Ovary (tissue), 7 donors: ENCODE measurements at regions not wholly inside any gene's neighbourhood (a gene's known extent, or its start where the extent isn't known, plus 50 kb on each side); places are given as distances from the start of the nearest gene placed in this dataset.
"Not testable (repeated sequence)": the region's sequence is repeated elsewhere in the genome, so short reads cannot be mapped to it uniquely, and the experiment has no call there.

Source experiments
- DNase-seq, 5 donors: peaks; one replicate each; pipeline ENCODE4 v3.0.0-alpha.2; 2019 to 2020
- H3K27ac ChIP-seq, 2 donors: fragments of 200-600 bp; one replicate each; pipeline versions ENCODE4 v1.5.1 to v1.8.0; 2019 to 2022
- H3K27me3 ChIP-seq: fragments of 200-600 bp; one replicate; pipeline ENCODE4 v1.8.0; 2022
- H3K36me3 ChIP-seq: fragments of 200-600 bp; sonication (generic); one replicate; pipeline ENCODE4 v1.5.1; 2019
- H3K4me1 ChIP-seq: one replicate; pipeline ENCODE4 v1.8.1; 2013; ENCODE audit warnings: mild to moderate bottlenecking, moderate library complexity; ENCODE audit not compliant: insufficient read depth
- H3K4me3 ChIP-seq: fragments of 200-600 bp; sonication (generic); one replicate; pipeline ENCODE4 v1.5.1; 2017
- H3K9me3 ChIP-seq, 2 donors: fragments of 200-600 bp in 1 of 2; sonication (generic) in 1 of 2; one replicate each; pipeline versions ENCODE4 v1.5.1 to v1.8.1; 2013 to 2019; ENCODE audit warnings: mild to moderate bottlenecking in 1 of 2, moderate library complexity in 1 of 2
- CTCF ChIP-seq, 3 donors: fragments of 450-650 bp in 2 of 3; fragments of 200-600 bp in 1 of 3; IDR thresholded peaks; one replicate each; pipeline versions ENCODE4 v1.5.1 to v1.8.0; 2016 to 2022; ENCODE audit warnings: antibody characterized with exemption in 3 of 3, mild to moderate bottlenecking in 1 of 3
- EP300 ChIP-seq: sonication (generic); formaldehyde crosslinking; IDR thresholded peaks from one replicate; pipeline ENCODE4 v1.6.1; 2017; ENCODE audit warnings: antibody characterized with exemption
- POLR2A ChIP-seq: fragments of 450-650 bp; IDR thresholded peaks from one replicate; pipeline ENCODE4 v1.6.1; 2017; ENCODE audit warnings: antibody characterized with exemption, mild to moderate bottlenecking, moderate library complexity
- whole genome bisulfite sequencing, 3 donors: extraction: QIAGEN DNeasy Blood & Tissue Kit in 1 of 3; methylation state at CpG; one replicate each; pipeline versions ENCODE4 v1.1.5 to v1.1.7; 2013 to 2017; 5-methylcytosine and 5-hydroxymethylcytosine counted together
- intact Hi-C, 4 donors: fragments of 100-400 bp; cut with DNase I; formaldehyde crosslinking; loops; one replicate each; pipeline versions ENCODE4 v1.11.0 to v1.15.1; 2022 to 2023
- donor health status: DM: no; HTN: no; CAD: no; lungs with moderate emphysema.
- donor health status: DM: no; HTN: no; CAD: no.
- donor health status: Bipolar disorder and iron deficiency.
- donor health status: DM: no; HTN: no; CAD: no.
- donor health status: DM: yes; HTN: yes; CAD: no.

GRCh38 chr4:141469392-141469791 is 167.0 kb upstream of the IL15 start:
- Histone ChIP-seq H3K4me1 (no peaks in the 10 kb centered on the region), H3K9me3 (no peaks in the 10 kb centered on the region), H3K27ac (no peak overlapping the region), H3K27me3 (no peaks in the 10 kb centered on the region), H3K36me3 (no peaks in the 10 kb centered on the region), H3K4me3 (no peak overlapping the region)
- intact Hi-C loops = no loop called here
- TF ChIP-seq CTCF (IDR thresholded peaks at IDR 0.05) (no peak), POLR2A (no peak), EP300 (no peak)
- DNase-seq = no peak
- 63 to 75% (median 72%) methylated on average over 1 of the region's 1 CpG for WGBS, 3 donors

- TF ChIP-seq POLR2A = no peak
- no peak for TF ChIP-seq CTCF (IDR thresholded peaks at IDR 0.05)
- TF ChIP-seq EP300 = no peak
- no peaks in the 10 kb centered on the region for H3K9me3 ChIP-seq
- no peaks in the 10 kb centered on the region for H3K27me3 ChIP-seq
- no peaks in the 10 kb centered on the region for H3K4me1 ChIP-seq
- H3K27ac ChIP-seq = no peak overlapping the region
- no peak overlapping the region for H3K4me3 ChIP-seq
- no peaks in the 10 kb centered on the region for H3K36me3 ChIP-seq
- no peak for DNase-seq
- intact Hi-C loops = no loop called here
Measured at GRCh38 chr4:141473026-141473540, 163.3 kb upstream of the IL15 start.

GRCh38 chr4:141473952-141474351 is 162.4 kb upstream of the IL15 start:
- no peak for DNase-seq
- Histone ChIP-seq H3K27ac (no peak overlapping the region), H3K36me3 (no peaks in the 10 kb centered on the region), H3K4me3 (no peak overlapping the region), H3K4me1 (no peaks in the 10 kb centered on the region), H3K27me3 (no peaks in the 10 kb centered on the region), H3K9me3 (no peaks in the 10 kb centered on the region)
- intact Hi-C loops = no loop called here
- TF ChIP-seq CTCF (IDR thresholded peaks at IDR 0.05) = no peak
- no peak for TF ChIP-seq EP300

GRCh38 chr4:141480950-141481349 is 155.4 kb upstream of the IL15 start:
- Histone ChIP-seq H3K27ac (no peak overlapping the region), H3K27me3 (no peaks in the 10 kb centered on the region), H3K4me1 (no peaks in the 10 kb centered on the region), H3K9me3 (peaks cover 0 to 3% of the 10 kb centered on the region in 2 donors), H3K4me3 (no peak overlapping the region), H3K36me3 (no peaks in the 10 kb centered on the region)
- intact Hi-C loops = no loop called here
- DNase-seq = no peak
- no peak for TF ChIP-seq POLR2A
- TF ChIP-seq EP300 = no peak
- no peak for TF ChIP-seq CTCF (IDR thresholded peaks at IDR 0.05)

- H3K4me3 ChIP-seq, H3K27ac ChIP-seq, H3K9me3 ChIP-seq, H3K36me3 ChIP-seq, intact Hi-C loops, H3K4me1 ChIP-seq, H3K27me3 ChIP-seq, DNase-seq: not testable (repeated sequence)
- 88 to 96% (median 95%) methylated on average over 12 of the region's 12 CpGs for WGBS, 3 donors
Measured at GRCh38 chr4:141484298-141484697, 152.1 kb upstream of the IL15 start.
